ENCODE measurements at regions not wholly inside any gene's neighbourhood (a gene's known extent, or its start where the extent isn't known, plus 50 kb on each side); places are given as distances from the start of the nearest gene placed in this dataset.

- Histone ChIP-seq H3K79me2 (ENCODE audit: control insufficient read depth, insufficient read depth, low read length) (no peaks in the 10 kb centered on the region), H2AFZ (ENCODE audit: control insufficient read depth, low read depth, low read length) (no peak overlapping the region), H3K4me1 (ENCODE audit: control insufficient read depth, insufficient read depth, low read length) (no peaks in the 10 kb centered on the region), H4K20me1 (ENCODE audit: control insufficient read depth, insufficient read depth) (no peaks in the 10 kb centered on the region), H3K9me3 (replicated peaks; ENCODE audit: control insufficient read depth, insufficient read depth, low read length) (no peaks in the 10 kb centered on the region), H3K27me3 (replicated peaks in 1 of 2; ENCODE audit: control insufficient read depth in 2 of 2, insufficient read depth in 2 of 2, low read length in 1 of 2) (no peaks in the 10 kb centered on the region), H3K27ac (ENCODE audit: control insufficient read depth, insufficient read depth) (no peak overlapping the region), H3K9ac (ENCODE audit: control insufficient read depth, insufficient read depth, low read length) (no peak overlapping the region), H3K4me2 (ENCODE audit: control insufficient read depth, insufficient read depth) (no peak overlapping the region), H3K4me3 (no peak overlapping the region), H3K36me3 (ENCODE audit: control insufficient read depth in 2 of 2, insufficient read depth in 2 of 2, low read length in 1 of 2) (no peaks in the 10 kb centered on the region)
- FAIRE-seq (no peak), ATAC-seq (no peak), DNase-seq (ENCODE audit: low read depth, low spot score) (no peak)
- ChIA-PET RAD21 (ENCODE audit: unreplicated experiment) (no interaction called here), CTCF (no interaction called here), POLR2A (no interaction called here), SMC1A (ENCODE audit: uncharacterized antibody, unreplicated experiment) (no interaction called here)
- intact Hi-C loops (cut with micrococcal nuclease; ENCODE audit: unreplicated experiment) = no loop called here
- BruUV-seq (replicated peaks) = no TSS peak
- in situ Hi-C loops (cut with MboI) = no loop called here
- TF ChIP-seq, protein P1, sequence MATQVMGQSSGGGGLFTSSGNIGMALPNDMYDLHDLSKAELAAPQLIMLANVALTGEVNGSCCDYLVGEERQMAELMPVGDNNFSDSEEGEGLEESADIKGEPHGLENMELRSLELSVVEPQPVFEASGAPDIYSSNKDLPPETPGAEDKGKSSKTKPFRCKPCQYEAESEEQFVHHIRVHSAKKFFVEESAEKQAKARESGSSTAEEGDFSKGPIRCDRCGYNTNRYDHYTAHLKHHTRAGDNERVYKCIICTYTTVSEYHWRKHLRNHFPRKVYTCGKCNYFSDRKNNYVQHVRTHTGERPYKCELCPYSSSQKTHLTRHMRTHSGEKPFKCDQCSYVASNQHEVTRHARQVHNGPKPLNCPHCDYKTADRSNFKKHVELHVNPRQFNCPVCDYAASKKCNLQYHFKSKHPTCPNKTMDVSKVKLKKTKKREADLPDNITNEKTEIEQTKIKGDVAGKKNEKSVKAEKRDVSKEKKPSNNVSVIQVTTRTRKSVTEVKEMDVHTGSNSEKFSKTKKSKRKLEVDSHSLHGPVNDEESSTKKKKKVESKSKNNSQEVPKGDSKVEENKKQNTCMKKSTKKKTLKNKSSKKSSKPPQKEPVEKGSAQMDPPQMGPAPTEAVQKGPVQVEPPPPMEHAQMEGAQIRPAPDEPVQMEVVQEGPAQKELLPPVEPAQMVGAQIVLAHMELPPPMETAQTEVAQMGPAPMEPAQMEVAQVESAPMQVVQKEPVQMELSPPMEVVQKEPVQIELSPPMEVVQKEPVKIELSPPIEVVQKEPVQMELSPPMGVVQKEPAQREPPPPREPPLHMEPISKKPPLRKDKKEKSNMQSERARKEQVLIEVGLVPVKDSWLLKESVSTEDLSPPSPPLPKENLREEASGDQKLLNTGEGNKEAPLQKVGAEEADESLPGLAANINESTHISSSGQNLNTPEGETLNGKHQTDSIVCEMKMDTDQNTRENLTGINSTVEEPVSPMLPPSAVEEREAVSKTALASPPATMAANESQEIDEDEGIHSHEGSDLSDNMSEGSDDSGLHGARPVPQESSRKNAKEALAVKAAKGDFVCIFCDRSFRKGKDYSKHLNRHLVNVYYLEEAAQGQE (IDR thresholded peaks at IDR 0.05; ENCODE audit: low read depth, low read length) = no peak
- TF ChIP-seq, protein P2, sequence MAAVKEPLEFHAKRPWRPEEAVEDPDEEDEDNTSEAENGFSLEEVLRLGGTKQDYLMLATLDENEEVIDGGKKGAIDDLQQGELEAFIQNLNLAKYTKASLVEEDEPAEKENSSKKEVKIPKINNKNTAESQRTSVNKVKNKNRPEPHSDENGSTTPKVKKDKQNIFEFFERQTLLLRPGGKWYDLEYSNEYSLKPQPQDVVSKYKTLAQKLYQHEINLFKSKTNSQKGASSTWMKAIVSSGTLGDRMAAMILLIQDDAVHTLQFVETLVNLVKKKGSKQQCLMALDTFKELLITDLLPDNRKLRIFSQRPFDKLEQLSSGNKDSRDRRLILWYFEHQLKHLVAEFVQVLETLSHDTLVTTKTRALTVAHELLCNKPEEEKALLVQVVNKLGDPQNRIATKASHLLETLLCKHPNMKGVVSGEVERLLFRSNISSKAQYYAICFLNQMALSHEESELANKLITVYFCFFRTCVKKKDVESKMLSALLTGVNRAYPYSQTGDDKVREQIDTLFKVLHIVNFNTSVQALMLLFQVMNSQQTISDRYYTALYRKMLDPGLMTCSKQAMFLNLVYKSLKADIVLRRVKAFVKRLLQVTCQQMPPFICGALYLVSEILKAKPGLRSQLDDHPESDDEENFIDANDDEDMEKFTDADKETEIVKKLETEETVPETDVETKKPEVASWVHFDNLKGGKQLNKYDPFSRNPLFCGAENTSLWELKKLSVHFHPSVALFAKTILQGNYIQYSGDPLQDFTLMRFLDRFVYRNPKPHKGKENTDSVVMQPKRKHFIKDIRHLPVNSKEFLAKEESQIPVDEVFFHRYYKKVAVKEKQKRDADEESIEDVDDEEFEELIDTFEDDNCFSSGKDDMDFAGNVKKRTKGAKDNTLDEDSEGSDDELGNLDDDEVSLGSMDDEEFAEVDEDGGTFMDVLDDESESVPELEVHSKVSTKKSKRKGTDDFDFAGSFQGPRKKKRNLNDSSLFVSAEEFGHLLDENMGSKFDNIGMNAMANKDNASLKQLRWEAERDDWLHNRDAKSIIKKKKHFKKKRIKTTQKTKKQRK (IDR thresholded peaks at IDR 0.05; ENCODE audit: low read depth, low read length) = no peak
- TF ChIP-seq RELB (IDR thresholded peaks at IDR 0.05; ENCODE audit: low read depth) = no peak
- no peak for TF ChIP-seq RUNX3 (IDR thresholded peaks at IDR 0.05; ENCODE audit: low read length)
- no peak for TF ChIP-seq SREBF1 (IDR thresholded peaks at IDR 0.05; ENCODE audit: low read length)
- no peak for TF ChIP-seq IRF3 (IDR thresholded peaks at IDR 0.05)
- no peak for TF ChIP-seq BMI1 (IDR thresholded peaks at IDR 0.05; ENCODE audit: borderline replicate concordance)
- TF ChIP-seq E2F8 (IDR thresholded peaks at IDR 0.05; ENCODE audit: low read depth, partially characterized antibody) = no peak
- TF ChIP-seq ELK1 (IDR thresholded peaks at IDR 0.05; ENCODE audit: low read depth, low read length) = no peak
These were observed 1447.1 kb downstream of the FAM181B start for GRCh38 chr11:81286550-81286949.
